Astrocyte of the spinal cord (primary cell): ENCODE measurements at regions not wholly inside any gene's neighbourhood (a gene's known extent, or its start where the extent isn't known, plus 50 kb on each side); places are given as distances from the start of the nearest gene placed in this dataset.
A peak's percentile ranks its signal among the peaks of the same experiment; 100 is the strongest.
"Not testable (repeated sequence)": the region's sequence is repeated elsewhere in the genome, so short reads cannot be mapped to it uniquely, and the experiment has no call there.

Source experiments
- DNase-seq: peaks from one replicate; pipeline ENCODE4 v3.0.0; 2011; ENCODE audit warnings: low read depth, low spot score
- H3K4me3 ChIP-seq: 2 replicates; pipeline ENCODE4 v1.5.1; 2011; ENCODE audit warnings: low read depth, mild to moderate bottlenecking, low read length, moderate library complexity
- CTCF ChIP-seq: IDR thresholded peaks from 2 replicates; pipeline ENCODE4 v1.5.1; 2012; ENCODE audit warnings: low read depth, mild to moderate bottlenecking, low read length, inconsistent platforms
- in situ Hi-C: cut with HindIII; loops from 2 replicates; pipeline ENCODE4 v1.10.0; 2017; ENCODE audit warnings: low sequenced_read_pairs

- in situ Hi-C loops = no loop called here
Measured at GRCh38 chr2:181787310-181788048, 104.1 kb upstream of the ITPRID2 start.

GRCh38 chr2:181788897-181789555 lies 102.5 kb upstream of the ITPRID2 start:
- TF ChIP-seq CTCF = no peak
- H3K4me3 ChIP-seq = no peak overlapping the region
- DNase-seq = no peak
- in situ Hi-C loops = no loop called here

More at GRCh38 chr2:181787310-181788048, 104.1 kb upstream of the ITPRID2 start:
- no peak for TF ChIP-seq CTCF
- no peak overlapping the region for H3K4me3 ChIP-seq
- no peak for DNase-seq

- no peak overlapping the region for H3K4me3 ChIP-seq
- DNase-seq = no peak
- in situ Hi-C loops = no loop called here
- TF ChIP-seq CTCF = no peak
Measured at GRCh38 chr2:181789827-181790448, 101.6 kb upstream of the ITPRID2 start.

GRCh38 chr2:181790716-181791649 lies 100.5 kb upstream of the ITPRID2 start:
- DNase-seq = peak; percentile 98
- no peak for TF ChIP-seq CTCF
- H3K4me3 ChIP-seq = no peak overlapping the region
- in situ Hi-C loops = no loop called here

GRCh38 chr2:181792906-181793305 lies 98.6 kb upstream of the ITPRID2 start:
- no peak for TF ChIP-seq CTCF
- DNase-seq = no peak
- no peak overlapping the region for H3K4me3 ChIP-seq
- in situ Hi-C loops = no loop called here

GRCh38 chr2:181798022-181798421 lies 93.5 kb upstream of the ITPRID2 start:
- no peak for DNase-seq
- in situ Hi-C loops = no loop called here
- TF ChIP-seq CTCF = no peak
- no peak overlapping the region for H3K4me3 ChIP-seq

GRCh38 chr2:181802300-181802699 lies 89.2 kb upstream of the ITPRID2 start:
- H3K4me3 ChIP-seq, in situ Hi-C loops, DNase-seq: not testable (repeated sequence)

- DNase-seq, in situ Hi-C loops, H3K4me3 ChIP-seq: not testable (repeated sequence)
Measured at GRCh38 chr2:181803903-181804799, 87.4 kb upstream of the ITPRID2 start.
